Effector CD8-positive, alpha-beta T cell (primary cell): ENCODE measurements at regions not wholly inside any gene's neighbourhood (a gene's known extent, or its start where the extent isn't known, plus 50 kb on each side); places are given as distances from the start of the nearest gene placed in this dataset.

ENCODE experiments used
- DNase-seq: peaks from one replicate; lab custom pipeline; 2025; lab: John Stamatoyannopoulos, UW

GRCh38 chr11:116078101-116078591, 573.9 kb upstream of the CADM1 start:
- DNase-seq: no peak

- no peak for DNase-seq
Measured at GRCh38 chr11:116077092-116077491, 572.9 kb upstream of the CADM1 start.

GRCh38 chr11:116073854-116074837, 569.9 kb upstream of the CADM1 start:
- DNase-seq: no peak

DNA sequence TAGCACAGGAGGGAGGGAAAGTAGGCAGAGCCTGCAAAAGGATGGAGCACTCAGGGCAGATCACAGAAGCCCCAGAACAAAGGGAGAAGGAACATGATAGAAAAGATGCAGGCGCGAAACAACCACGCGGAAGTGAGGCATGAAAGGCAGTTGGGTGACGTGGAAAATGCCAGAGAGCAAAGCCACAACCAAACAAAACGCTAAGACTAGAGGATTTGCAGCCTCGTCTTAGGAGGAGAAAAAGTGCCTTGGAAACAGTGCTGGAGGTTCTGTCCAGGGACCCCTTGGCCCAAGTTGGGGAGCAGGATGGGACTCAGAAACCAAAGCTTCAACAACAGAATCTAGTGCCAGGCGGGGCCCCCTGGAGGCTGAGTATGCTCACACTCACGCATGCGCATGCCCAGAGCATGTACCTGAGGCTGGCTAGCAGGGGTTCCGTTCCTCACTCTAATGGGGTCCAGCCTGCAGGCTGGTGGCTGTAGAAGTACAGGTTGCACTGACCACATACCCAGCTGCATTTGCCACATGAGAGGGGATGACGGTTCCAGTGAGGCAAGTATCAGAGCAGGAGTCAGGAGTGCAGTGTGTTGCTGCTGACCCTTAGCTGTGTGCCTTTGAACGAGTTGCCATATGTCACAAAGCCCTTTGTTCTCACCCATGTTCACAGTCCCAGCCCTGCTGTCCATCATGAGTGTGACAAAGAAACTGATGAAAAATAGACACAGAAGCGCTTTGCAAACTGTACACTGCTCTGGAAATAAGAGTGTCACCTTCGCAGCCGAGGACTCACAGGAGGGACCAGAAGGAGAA, 568.6 kb upstream of the CADM1 start:
- no peak for DNase-seq

GRCh38 chr11:116072133-116072532, 567.9 kb upstream of the CADM1 start:
- no peak for DNase-seq

GRCh38 chr11:116071241-116071640, 567.0 kb upstream of the CADM1 start:
- DNase-seq: no peak

DNA sequence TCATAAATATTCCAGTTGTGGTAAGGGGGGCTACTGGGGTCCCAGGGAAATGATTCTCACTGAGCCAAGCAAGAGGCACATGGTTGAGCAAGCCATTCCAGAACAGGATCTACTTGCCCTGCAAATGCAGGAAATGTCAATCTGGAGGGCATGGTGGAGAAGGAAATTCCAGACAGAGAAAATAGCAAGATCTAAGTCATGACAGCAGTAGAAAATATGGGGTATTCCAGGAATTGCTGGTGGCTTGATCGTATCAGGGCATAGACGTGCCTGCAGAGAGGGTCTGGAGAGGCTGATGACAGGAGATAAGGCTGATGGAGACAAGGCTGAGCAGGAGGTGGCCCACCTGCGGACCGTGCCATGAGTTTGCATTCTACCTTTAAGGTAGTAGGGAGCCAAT, 566.3 kb upstream of the CADM1 start:
- no peak for DNase-seq

DNA sequence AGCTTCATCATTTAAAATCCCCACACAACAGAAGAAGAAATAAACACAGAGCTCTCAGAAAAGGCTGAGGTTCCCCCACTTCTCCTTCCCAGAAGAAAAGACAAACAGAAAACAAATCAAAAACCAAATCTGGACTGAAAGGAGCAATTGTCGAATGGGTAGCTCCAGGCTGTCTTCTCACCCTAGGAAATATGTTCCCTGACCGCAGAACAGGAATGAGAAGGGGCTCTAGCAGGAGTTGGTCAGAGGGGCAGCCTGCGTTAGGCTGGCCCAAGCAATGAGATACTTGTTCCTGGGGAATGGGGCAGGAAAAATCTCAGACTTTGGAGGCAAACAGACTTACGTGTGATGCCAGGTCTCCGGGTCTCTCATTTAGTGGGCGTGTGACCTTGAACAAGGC, 562.6 kb upstream of the CADM1 start:
- no peak for DNase-seq

DNA sequence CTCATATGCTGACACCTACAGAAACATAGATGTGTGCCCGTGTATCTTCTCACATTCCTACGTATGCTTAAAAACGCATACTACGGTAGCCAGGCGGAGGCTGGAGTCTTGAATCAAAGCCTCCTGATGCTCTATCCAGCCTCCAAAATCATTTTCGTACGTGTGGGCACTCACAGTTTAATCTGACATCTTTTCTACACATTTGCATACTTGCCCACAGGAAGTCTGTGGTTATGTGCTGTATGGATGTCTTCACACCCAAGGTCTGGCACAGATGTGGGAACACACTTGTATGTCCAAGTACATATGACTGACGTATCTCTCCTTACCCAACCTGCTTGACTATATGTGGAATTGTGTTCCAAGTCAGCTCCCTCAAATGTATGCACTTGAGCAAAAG, 561.8 kb upstream of the CADM1 start:
- no peak for DNase-seq

- DNase-seq: no peak
Measured at GRCh38 chr11:116065191-116065895, 561.1 kb upstream of the CADM1 start.

GRCh38 chr11:116062490-116063171, 558.4 kb upstream of the CADM1 start:
- no peak for DNase-seq

- DNase-seq: no peak
Measured at GRCh38 chr11:116062129-116062489, 557.9 kb upstream of the CADM1 start.

GRCh38 chr11:116061322-116061721, 557.1 kb upstream of the CADM1 start:
- no peak for DNase-seq

GRCh38 chr11:116059919-116060318, 555.7 kb upstream of the CADM1 start:
- no peak for DNase-seq

- no peak for DNase-seq
Measured at GRCh38 chr11:116057000-116057399, 552.8 kb upstream of the CADM1 start.

- no peak for DNase-seq
Measured at GRCh38 chr11:116055064-116055463, 550.8 kb upstream of the CADM1 start.

DNA sequence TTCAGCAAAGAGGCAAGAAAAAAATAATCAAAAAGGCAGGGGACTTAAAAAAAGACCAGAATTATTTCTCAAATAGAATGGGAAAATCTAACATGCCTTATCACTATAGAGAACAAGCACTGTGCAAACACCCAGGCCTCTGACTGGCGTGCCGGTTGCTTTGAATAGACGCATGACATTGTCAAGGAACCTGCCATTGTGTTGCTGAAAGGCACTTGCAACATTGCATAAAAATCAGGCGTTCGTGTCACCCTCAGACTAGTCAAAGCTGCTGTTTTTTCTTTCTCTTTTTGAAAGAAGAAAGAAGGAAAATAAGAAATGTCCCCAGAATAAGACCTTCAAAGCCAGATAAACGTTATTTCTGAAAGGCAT, 549.3 kb upstream of the CADM1 start:
- no peak for DNase-seq

GRCh38 chr11:116052603-116053547, 548.7 kb upstream of the CADM1 start:
- DNase-seq: no peak

DNA sequence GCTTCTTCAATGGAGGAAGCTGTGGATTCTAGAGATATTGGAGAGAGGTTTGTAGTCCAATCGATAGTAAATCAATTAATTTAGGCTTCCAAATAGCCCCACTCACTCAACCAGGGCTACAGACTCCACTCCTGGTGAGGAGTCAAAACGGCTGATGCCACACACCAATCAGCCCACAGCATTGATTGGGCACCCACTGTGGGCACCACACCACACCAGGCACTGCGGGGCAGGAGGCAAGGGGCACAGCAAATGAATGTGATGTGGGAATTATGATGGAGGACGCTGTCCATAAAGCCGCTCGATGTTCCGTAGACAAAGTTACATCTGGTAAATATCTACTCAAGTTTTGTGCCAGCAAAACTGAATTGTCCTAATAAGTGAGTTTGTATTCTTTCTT, 547.3 kb upstream of the CADM1 start:
- no peak for DNase-seq

DNA sequence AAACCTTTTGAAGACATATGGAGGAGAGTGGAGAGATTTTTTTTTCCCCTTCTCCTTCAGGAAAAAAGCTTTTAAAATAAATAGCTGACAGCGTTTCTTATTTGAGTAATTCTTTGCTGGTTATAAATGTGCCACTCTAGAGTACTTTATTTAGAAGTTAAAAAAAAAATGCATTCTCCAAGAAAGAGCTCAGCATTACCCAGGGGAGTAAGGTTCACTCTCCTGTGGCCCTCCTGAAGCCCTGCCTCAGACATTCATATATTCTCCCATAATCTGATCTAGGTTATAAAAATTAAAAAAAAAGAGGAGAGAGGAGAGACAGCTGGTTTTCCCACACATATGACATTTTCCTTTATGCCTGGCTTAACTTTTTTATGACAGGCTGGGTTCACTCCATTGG, 545.2 kb upstream of the CADM1 start:
- DNase-seq: no peak

- DNase-seq: no peak
Measured at GRCh38 chr11:116046127-116046526, 541.9 kb upstream of the CADM1 start.
